T-helper 22 cell (primary cell): ENCODE measurements at regions not wholly inside any gene's neighbourhood (a gene's known extent, or its start where the extent isn't known, plus 50 kb on each side); places are given as distances from the start of the nearest gene placed in this dataset.
"Not testable (repeated sequence)": the region's sequence is repeated elsewhere in the genome, so short reads cannot be mapped to it uniquely, and the experiment has no call there.

Experiments used
- DNase-seq: peaks from one replicate; pipeline ENCODE4 v3.0.0-alpha.2; 2020; ENCODE audit warnings: low read depth

DNA sequence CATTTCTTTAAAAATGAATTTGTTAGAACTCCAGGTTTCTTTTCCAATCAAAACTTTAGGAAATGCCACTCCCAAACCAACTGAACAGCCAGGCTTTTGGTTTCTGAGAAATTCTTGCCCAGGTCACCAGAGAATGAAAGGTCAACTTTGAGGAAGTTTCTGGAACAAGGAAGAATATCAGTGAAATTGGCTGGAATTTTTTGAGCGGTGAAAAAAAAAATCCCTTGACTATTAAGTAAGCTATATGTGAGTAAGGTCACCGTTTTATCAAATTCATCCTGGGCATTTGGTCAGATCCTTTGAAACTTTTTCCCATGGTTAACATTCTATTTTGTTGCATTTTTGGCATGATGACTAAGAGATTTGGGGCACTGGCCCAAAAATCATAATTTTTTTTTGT lies 469.3 kb downstream of the LTN1 start:
- DNase-seq: no peak

DNA sequence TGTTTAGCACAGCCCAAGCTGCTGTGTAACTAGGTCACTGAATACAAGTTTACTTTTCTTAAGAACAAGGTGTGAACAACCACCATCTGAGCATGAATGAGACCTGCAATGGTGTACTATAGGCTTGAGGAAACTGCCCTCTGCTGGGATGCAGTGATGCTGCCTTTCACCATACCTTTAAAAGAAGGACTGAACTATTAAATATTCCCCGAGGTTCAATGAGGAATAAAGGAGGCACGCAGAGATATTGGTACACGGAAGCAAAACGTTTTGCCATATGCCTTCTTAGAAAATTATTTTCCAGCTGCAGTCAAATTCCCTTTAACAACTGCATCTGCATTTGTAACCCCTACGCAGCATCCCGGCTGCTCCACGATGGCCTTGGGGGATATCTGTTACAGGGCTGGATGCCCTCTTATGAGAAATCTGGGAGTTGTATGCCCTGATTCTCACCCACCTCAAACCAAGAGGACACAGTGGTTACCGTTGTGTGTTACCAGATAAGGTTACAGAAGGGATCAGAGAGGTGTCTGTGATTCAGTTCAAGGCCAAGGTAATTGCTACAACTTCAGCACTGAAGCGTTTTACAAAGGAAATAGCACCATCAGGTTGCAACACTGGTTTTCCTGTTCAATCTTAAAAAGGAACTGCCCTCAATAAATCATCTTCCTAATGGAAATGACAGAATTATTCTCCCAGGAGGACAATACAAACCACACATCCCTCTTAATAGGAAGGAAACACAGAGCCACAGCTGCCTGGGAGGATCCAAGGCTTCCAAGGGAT lies 470.5 kb downstream of the LTN1 start:
- no peak for DNase-seq

DNA sequence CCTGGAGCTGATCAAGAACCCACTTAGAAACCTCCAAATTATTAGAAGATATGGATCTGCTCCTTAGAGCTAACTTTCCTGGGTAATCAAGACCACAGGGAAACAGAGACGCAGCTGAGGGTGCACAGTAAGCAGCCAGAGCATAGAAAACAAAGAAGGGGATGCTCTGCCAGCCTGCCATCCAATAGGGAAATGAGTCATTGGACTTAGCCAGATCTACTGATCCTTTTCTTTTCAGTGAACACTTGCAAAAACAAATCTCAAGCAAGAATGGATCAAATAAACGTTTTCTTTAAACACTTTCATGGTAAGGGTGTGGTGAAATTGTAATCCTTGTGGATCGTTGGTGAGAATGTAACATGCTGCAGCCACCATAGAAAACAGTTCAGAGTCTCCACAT lies 474.0 kb downstream of the LTN1 start:
- no peak for DNase-seq

DNA sequence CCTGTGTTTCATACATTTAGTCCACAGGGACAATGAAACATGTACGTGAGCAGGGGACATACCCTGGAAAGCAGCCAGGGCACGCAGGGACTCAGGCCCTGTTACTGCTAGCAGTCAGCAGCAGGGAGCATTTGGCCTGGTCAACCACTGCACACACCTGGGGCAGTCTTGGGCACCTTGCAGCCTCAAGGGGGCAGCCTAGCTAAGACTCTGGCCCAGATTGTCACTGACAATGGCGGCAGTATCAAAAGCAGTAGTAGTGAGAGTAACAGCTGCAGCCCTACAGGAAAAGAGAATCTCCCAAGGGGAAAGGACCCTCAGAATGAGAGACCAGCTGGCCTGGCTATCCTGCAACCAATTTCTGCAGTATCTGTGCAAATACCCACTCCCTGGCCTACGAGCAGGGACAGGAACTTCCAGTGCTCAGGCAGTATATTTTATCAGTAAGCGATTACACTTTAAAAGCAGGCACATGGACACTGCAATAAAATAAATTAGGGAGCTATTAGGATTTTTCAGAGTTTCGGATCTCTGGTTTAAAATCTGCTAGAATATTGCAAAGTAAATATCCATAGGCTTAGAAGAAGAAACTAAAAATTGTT lies 475.6 kb downstream of the LTN1 start:
- peak; percentile 14 for DNase-seq

DNA sequence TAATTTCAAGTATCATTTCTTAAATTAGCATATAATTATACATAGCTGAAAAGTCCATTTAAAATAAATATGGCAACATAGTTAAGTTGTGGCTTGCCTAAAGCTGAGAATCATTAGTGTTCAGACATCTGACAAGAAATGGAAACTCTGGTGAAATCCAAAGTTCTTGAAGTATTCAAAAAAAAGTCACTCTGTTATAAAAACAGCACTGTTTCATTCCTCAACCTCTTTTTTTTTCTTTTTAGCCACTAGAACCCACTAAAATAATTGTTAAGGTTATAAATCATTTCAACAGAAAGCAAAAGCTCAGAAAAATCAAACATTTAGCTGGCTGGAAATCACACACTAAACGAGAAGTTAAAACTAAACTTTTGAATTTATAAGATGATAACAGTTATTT lies 476.7 kb downstream of the LTN1 start:
- no peak for DNase-seq

DNA sequence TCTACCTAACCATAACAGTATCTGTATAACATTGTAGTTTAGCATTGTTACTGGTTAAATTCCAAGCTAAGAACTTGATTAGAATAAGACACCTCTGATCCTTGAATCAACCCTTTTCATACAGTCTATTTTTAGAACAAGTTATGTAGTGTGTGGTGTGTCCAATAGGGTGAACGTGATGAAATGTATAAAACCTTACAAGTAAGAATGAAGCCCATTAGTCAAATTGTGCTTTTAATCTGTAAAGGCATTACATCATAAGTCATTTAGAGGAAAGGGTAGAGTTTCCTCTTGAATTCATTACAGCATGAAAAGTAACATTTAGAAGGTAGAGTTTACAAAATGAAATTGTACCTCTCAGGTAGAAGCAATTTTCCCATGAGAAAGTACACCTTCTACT lies 479.2 kb downstream of the LTN1 start:
- DNase-seq: no peak

DNA sequence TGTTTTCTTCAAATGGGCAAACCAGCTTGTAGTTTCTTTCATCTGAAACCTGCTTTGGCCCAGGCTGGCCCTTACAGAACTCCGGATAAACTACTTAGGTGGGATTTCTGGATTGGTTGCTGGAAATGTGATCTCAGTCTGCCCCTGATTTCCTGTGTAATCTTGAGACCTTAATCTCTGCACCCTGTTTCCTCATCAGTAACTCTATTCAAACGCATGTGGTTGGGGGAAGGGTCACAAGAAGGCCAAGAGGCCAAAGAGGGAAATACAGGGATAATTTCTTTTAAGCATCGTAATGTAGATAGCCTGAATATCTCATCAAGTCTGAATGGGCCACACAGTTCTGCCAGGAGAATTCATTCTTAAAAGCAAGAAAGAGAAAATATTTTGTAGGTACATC lies 483.6 kb downstream of the LTN1 start:
- DNase-seq: no peak

DNA sequence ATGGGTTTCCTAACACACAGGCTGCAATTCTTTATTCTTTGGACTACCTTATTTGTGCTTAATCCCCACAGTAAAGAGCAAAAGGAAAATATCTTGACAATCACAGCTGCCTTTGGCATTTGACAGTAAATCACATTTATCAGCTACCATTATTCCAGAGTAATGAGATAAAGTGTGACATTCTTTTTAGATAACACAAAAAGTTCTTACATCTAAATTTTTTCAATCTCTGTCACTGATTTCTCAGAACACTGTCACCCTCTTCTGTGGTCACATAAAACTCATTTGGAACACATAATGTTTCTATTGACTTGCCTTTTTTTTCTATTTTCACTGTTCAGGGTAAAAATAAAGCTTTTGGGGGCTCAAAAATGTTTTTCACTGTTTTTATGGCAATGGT lies 484.6 kb downstream of the LTN1 start:
- no peak for DNase-seq

DNA sequence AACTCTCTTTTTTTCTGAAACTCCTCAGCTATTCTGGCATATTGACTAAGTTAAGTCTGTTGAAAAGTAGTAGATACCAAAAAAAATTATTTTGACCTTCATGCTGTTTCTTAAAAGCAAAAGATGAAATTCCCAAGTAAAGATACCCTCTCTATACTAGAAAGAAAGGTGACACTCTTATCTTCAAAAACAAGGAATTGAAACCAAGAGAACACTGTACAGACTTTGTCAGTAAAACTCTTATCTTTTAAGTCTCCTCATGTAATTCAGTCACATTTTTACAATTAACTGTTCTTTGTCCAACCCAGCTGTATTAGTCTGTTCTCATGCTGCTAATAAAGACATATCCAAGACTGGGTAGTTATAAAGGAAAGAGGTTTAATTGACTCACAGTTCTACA lies 496.2 kb downstream of the LTN1 start:
- DNase-seq: no peak

DNA sequence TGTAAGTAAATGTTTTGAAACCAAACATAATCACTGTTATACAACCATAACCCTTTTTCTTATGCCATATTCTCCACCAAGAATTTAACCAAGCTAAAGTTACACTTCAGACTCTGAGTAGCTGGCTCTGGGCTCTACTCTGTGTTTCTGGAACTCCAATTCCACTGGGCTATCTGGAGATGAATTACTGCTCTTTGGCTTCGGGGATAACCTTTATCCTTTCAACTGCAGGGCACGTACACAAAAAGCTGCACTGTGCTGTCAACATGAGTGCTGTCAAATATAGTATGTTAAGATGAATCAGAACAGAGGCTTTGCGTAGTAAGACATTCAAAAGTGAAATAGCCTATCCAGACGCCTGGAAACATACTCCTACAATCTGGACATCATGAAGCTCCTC lies 500.6 kb downstream of the LTN1 start:
- DNase-seq: no peak

DNA sequence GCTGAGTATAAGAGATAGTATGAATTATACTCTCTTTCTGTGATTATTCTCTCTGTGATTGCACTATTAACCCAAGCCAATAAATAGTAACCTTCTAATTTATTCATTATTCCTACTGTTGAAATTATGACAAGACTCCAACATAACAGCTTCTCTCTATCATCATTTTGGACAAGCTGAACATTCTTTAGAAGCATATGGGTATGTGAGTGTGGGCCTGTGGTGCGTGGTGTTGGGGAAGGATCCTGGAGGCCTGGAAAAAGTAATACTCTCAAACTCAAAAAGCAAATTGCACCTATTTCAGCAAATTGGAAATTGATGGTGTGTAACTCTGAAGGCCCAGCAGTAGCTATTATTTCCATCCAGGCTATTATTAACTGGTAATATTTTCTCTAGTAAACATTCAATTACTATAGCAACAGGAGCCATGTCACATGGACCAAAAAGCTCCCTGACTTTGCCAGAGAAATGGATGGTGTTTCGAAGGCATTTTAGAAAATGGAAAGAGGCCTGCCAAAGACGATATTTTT lies 502.8 kb downstream of the LTN1 start:
- DNase-seq: no peak

DNA sequence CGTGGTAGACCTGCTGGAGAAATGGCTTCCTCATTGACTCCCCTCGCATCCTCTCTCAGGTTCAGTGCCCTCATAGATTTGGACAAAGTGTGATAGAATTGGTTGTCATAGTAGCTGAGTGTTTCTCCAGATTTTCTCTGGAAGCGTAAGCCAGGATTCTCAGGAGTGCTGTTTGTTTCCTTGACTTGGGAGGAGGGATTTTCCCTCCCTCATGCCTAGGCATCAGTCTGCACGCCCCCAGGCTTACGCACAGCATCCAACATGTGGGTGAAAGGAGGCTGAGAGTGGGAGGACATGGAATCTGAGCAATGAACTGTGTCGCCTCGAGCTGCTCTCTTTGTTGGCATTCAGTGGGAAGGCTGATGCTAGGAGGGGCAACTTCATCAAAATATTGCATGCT lies 503.5 kb downstream of the LTN1 start:
- no peak for DNase-seq

DNA sequence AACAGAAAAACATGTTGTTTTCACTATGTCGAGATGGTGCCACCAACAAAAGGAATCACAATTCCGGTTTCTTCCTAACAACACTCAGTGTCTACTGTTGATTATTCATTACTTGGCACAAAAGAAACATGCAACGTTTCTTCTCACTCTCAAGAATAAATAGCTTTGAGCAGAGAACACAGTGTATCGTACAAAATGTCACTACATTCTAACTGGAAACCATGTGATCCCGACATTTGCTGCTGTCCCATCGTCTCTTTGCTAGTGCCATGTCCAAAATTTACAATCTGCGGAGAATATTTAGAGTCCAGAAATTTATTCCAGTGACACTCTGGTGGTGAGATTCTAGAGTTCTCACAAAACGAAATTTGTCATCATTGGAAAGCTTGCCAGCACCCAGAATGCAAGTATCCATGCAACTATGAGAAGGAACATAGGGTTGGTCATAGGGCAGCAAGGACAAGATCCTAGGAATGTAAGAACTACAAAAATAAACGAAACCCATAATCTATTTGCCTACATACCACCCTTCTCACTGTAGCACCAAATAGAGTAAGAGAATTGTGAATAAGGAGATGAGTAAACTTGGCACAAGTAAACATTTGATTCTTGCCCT lies 505.1 kb downstream of the LTN1 start:
- DNase-seq: no peak

DNA sequence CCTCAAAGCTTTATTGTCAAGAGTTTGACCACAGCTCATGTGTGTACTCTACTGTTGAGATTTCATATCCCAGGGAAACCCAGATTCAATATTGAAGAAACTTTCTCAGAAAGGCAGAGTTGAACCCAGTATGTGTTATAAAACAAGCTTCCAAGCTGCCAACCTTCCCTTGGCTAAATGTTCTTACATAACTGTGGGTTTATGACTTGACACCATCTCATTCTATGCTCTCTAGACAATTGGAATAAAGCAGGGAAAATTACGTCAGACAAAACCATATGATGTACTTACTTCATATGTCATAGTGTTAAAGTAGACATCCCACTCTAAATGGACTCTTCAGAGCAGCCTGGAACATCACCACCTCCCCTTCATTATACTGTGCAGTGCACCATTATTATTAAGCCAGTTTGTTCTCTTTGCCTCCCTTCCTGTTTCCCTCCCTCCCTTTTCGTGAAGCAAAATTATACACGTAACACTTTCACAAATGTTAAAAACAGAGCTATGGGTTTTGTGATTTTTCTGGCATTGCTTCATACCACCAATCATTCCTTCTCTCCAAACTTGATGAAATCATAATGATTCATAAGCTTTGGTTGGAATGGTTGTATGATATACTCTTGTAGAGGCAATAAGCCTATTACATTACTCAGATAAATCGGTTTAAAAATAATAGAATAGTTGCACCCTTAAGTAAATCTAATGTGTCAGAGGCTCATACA lies 507.2 kb downstream of the LTN1 start:
- DNase-seq: no peak

DNA sequence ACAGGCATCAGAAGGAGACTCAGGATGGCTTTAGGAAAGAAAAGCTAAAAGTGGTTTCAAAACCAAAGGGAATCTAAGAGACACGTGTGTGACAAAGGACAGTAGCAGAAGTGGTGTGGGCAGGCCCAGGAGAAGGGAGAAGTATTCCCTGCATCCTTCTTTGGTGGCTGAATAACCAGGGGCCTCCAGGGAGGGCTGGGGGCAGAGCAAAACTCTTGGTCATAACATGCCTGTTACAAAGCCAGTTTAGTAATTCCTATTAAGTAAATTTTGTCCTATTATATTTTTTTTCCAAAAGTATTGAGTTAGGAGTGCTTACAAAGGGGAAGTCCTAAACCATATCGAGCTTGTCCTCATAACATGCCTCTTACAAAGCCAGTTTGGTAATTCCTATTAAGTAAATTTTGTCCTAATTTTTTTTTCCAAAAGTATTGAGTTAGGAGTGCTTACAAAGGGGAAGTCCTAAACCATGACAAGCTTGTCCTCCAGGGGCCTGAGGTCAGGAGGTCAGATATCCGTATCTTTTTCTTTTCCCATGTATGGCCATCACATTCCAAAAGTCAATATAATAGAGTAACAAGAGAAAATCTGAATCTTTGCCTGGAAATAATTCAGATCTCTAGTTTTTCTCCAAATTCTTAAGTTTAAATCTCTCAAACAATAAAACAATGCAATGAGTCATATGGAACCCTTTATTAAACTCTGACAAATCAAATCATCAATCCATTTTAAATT lies 509.2 kb downstream of the LTN1 start:
- no peak for DNase-seq

DNA sequence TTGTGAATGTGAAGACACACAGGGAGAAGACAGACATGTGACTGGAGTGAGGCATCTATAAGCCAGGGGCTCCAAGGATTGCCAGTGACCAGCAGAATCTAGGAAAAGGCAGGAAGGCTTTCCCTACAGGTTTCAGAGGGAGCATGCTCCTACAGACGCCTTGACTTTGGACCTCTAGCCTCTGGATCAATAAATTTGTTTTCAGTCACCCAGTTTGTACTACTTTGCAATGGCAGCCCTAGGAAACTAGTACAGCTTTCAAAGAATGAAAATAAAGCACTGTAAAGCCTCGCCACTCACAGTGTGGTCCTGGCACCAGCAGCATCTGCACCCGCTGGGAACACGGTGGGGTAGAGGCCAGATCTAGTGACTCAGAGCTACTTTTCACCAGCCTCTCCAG lies 510.0 kb downstream of the LTN1 start:
- no peak for DNase-seq

DNA sequence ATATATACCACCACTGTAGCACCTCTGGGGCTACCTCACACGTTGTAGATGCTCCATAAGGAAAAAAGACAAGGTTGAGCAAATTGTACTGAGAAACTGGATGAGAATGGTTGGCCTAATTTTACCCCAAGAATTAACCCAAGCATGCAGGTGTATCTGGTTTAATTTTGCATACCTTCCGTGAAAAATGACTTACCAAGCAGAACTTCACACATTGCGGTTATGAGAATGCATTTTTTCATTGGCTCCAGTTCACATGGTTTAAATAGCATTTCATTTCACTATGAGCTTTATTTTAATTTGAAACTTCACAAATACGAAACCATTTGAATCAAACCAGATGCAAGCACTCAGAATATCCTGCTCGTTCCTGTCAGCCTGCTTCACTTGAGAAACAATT lies 512.2 kb downstream of the LTN1 start:
- no peak for DNase-seq

DNA sequence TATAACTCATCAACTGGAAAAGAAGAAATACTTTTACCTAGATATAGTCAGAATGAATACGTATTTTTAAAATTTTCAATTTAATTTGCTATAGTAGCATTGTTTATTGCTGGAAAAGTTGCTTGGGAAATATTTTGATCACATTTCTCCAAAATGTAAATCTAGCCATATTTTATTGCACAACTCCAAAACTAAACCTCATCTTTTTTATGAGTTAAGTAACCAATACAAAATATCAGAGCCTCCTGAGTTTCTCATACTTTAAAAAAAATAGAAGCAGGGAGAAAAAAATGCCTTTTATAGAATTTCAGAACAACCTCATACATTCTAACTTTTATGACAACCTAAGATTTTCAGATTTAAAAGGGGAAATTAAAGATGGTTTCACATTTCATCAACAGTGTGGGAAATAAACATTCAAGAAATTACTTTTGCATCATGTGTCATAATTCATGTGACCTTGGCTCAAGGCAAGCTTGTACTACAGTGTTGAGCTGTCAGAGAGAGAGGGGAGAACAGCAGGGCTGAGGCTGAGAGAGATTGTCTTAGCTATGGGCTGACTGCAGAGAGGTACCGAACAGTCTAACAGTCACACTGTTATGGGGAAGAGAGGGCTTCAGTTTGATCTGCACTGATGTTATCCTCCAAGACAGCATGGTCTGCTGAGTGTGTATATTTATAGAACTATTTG lies 519.0 kb downstream of the LTN1 start:
- no peak for DNase-seq

DNA sequence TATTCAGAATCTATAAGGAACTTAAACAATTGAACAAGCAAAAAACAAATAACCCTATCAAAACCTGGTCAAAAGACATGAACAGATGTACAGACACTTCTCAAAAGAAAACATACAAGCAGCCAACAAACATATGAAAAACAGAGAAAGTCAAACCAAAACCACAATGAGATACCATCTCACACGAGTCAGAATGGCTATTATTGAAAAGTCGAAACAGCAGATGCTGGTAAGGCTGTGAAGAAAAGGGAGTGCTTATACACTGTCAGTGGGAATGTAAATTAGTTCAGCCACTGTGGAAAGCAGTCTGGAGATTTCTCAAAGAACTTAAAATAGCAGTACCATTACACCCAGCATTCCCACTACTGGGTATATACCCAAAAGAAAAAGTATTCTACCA lies 520.1 kb downstream of the LTN1 start:
- not testable (repeated sequence) for DNase-seq

DNA sequence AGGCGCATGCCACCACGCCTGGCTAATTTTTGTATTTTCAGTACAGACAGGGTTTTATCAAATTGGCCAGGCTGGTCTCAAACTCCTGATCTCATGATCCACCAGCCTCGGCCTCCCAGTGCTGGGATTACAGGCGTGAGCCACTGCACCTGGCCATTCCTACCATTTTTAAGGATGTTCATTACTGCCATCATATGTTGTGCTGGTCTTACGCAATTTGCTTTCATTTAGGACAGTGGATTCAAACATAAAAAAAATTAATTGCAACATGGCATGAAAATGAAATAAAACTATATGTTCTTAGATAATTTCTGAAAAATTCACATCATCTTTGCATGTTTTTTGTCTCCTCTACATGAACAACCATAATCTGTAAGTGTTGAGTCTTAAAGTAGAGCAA lies 527.7 kb downstream of the LTN1 start:
- no peak for DNase-seq

DNA sequence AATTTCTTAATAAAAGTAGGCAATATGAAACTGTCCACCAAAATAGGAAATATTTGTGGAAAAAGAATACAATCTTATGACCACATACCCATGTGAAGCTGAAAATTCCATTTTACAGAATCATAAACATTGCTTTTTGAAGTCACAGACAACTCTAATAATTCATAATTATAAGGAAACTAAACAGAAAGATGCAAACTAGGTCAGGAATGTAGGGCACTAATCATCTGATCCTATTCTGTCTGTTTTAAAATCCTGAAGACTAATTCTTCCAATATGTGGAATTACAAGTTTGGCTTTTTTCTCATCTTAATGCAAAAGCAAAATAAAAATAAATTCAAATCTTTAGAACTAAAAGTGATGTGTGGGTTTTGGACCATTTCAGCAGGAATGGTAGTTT lies 528.6 kb downstream of the LTN1 start:
- no peak for DNase-seq
